OCI-LY7 (cell line): ENCODE measurements at regions not wholly inside any gene's neighbourhood (a gene's known extent, or its start where the extent isn't known, plus 50 kb on each side); places are given as distances from the start of the nearest gene placed in this dataset.

ENCODE experiments used
- EZH2phosphoT487 ChIP-seq: fragments of 200-600 bp; sonication (generic); IDR thresholded peaks from 2 replicates; pipeline ENCODE4 v1.6.1; 2018; ENCODE audit warnings: low read depth, borderline replicate concordance, mild to moderate bottlenecking, mixed run types, antibody characterized with exemption, low read length, moderate library complexity, mixed read lengths
- TF ChIP-seq, protein P1 (sequence below): fragments of 200-600 bp; sonication (generic); conservative IDR thresholded peaks from 2 replicates; pipeline ENCODE4 v1.5.1; 2014; ENCODE audit warnings: mild to moderate bottlenecking, antibody characterized with exemption, low read length, moderate library complexity, mixed read lengths

DNA sequence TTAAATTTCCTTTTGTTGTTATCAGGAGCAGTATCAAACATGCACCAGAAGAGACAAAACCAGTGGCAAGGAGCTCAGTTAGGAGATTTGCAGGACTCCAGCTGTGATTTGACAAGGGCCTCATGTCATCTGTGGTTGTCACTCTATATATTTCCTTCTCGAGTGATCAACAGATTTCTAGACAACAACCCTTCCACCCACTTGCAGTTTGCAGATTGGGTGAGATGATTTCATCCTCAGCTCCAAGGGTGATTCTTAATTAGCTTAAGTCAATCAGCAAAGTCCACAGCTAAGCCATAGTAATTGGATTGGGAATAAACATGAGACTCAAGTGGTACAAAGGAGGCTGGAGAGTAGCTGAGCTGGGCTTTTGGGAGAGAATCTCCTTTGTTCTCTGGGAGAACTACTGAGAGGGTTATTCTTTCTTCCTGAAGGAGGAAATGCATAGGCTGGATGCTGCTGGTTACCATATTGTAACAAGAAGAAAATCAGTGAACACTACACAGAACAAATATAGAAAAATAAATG, 192.8 kb downstream of the PPARGC1A start:
- TF ChIP-seq, protein P1, sequence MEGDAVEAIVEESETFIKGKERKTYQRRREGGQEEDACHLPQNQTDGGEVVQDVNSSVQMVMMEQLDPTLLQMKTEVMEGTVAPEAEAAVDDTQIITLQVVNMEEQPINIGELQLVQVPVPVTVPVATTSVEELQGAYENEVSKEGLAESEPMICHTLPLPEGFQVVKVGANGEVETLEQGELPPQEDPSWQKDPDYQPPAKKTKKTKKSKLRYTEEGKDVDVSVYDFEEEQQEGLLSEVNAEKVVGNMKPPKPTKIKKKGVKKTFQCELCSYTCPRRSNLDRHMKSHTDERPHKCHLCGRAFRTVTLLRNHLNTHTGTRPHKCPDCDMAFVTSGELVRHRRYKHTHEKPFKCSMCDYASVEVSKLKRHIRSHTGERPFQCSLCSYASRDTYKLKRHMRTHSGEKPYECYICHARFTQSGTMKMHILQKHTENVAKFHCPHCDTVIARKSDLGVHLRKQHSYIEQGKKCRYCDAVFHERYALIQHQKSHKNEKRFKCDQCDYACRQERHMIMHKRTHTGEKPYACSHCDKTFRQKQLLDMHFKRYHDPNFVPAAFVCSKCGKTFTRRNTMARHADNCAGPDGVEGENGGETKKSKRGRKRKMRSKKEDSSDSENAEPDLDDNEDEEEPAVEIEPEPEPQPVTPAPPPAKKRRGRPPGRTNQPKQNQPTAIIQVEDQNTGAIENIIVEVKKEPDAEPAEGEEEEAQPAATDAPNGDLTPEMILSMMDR: no peak
- no peak for TF ChIP-seq EZH2phosphoT487
